DMS114 treated with DMSO at 0.1 percent for 48 hours (cell line): ENCODE measurements at regions not wholly inside any gene's neighbourhood (a gene's known extent, or its start where the extent isn't known, plus 50 kb on each side); places are given as distances from the start of the nearest gene placed in this dataset.
"Not testable (repeated sequence)": the region's sequence is repeated elsewhere in the genome, so short reads cannot be mapped to it uniquely, and the experiment has no call there.

Experiments
- DNase-seq: peaks from one replicate; lab custom pipeline; 2025; ENCODE audit not compliant: unreplicated experiment; lab: John Stamatoyannopoulos, UW

- no peak for DNase-seq
Measured at GRCh38 chrX:54615109-54615508, 85.1 kb downstream of the GNL3L start.

- no peak for DNase-seq
Measured at GRCh38 chrX:54633641-54634040, 103.6 kb downstream of the GNL3L start.

- DNase-seq: no peak
Measured at GRCh38 chrX:54639018-54639345, 109.0 kb downstream of the GNL3L start.

- DNase-seq: peak; percentile 83
Measured at GRCh38 chrX:54639346-54640102, 109.5 kb downstream of the GNL3L start.

- DNase-seq: no peak
Measured at GRCh38 chrX:54640103-54640690, 110.2 kb downstream of the GNL3L start.

GRCh38 chrX:54640736-54641135, 110.7 kb downstream of the GNL3L start:
- no peak for DNase-seq

GRCh38 chrX:54641530-54641929, 111.5 kb downstream of the GNL3L start:
- no peak for DNase-seq

- DNase-seq: not testable (repeated sequence)
Measured at GRCh38 chrX:54647607-54648006, 117.6 kb downstream of the GNL3L start.

- DNase-seq: no peak
Measured at GRCh38 chrX:54659547-54659946, 129.5 kb downstream of the GNL3L start.

GRCh38 chrX:54675762-54676161, 122.3 kb downstream of the ITIH6 start:
- no peak for DNase-seq

GRCh38 chrX:54695231-54695630, 102.8 kb downstream of the ITIH6 start:
- no peak for DNase-seq

GRCh38 chrX:54695816-54696487, 102.1 kb downstream of the ITIH6 start:
- no peak for DNase-seq
